Stomach (tissue), 4 donors: ENCODE measurements at regions not wholly inside any gene's neighbourhood (a gene's known extent, or its start where the extent isn't known, plus 50 kb on each side); places are given as distances from the start of the nearest gene placed in this dataset.

ENCODE experiments used
- EP300 ChIP-seq: sonication (generic); formaldehyde crosslinking; IDR thresholded peaks from one replicate; pipeline ENCODE4 v1.6.1; 2017; ENCODE audit warnings: antibody characterized with exemption
- POLR2A ChIP-seq, 4 donors: fragments of 450-650 bp; IDR thresholded peaks; one replicate each; pipeline ENCODE4 v1.6.1; 2016; ENCODE audit warnings: antibody characterized with exemption in 4 of 4, control low read depth in 2 of 4, mild to moderate bottlenecking in 1 of 4, moderate library complexity in 1 of 4
- TF ChIP-seq, protein P1 (sequence below), 7 experiments: fragments of 450-650 bp in 4 of 7; fragments of 200-600 bp in 3 of 7; sonication (generic) in 3 of 7; IDR thresholded peaks; one replicate each; pipeline ENCODE4 v1.5.1; 2016 to 2019; ENCODE audit warnings: antibody characterized with exemption in 7 of 7, control low read depth in 2 of 7, mild to moderate bottlenecking in 1 of 7

DNA sequence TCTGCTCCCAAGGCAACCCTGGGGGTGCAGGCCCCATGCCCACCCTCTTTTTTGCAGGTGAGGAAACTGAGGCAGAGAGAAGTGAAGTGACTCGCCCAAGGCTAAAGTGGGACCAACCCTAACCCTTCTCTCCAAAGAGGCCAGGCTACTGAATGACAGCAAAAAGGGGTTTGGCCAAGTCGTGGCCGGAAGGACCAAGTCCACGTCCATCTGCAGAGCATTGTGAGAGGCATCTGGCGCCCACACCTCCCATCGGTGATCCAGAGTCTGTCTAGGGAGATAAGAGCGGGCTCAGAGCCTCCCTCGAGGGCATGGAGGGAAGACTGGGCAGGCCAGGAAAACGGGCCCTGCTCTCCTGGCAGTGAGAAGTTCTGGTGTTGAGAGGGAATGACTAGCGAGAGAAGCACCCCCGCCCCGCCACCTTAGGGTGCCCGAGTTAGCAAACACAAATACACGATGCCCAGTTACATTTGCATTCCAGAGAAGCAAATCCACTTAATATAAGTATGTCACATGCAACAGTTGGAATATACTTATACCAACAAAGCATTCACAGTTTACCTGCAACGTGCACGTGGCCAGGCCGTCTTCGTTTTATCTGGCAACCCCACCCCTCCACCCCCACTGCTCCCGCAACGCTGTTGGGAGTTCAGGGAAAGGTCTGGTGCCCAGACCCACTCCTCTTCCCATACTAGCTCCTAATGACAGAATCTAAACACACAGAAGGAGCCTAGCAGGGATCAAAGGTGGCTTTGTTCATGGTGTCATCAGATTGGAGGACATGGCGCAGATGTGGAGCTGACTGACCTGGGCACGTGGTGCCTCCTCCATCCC lies 124.9 kb downstream of the OAT start:
- TF ChIP-seq, protein P1, sequence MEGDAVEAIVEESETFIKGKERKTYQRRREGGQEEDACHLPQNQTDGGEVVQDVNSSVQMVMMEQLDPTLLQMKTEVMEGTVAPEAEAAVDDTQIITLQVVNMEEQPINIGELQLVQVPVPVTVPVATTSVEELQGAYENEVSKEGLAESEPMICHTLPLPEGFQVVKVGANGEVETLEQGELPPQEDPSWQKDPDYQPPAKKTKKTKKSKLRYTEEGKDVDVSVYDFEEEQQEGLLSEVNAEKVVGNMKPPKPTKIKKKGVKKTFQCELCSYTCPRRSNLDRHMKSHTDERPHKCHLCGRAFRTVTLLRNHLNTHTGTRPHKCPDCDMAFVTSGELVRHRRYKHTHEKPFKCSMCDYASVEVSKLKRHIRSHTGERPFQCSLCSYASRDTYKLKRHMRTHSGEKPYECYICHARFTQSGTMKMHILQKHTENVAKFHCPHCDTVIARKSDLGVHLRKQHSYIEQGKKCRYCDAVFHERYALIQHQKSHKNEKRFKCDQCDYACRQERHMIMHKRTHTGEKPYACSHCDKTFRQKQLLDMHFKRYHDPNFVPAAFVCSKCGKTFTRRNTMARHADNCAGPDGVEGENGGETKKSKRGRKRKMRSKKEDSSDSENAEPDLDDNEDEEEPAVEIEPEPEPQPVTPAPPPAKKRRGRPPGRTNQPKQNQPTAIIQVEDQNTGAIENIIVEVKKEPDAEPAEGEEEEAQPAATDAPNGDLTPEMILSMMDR (IDR thresholded peaks at IDR 0.05) = no peak
- TF ChIP-seq POLR2A (IDR thresholded peaks at IDR 0.05) (no peak), EP300 (no peak)
